ENCODE measurements at regions not wholly inside any gene's neighbourhood (a gene's known extent, or its start where the extent isn't known, plus 50 kb on each side); places are given as distances from the start of the nearest gene placed in this dataset.

GRCh38 chrX:53746718-53747117 is 60.2 kb upstream of the HUWE1 start:
- TF ChIP-seq, protein P1, sequence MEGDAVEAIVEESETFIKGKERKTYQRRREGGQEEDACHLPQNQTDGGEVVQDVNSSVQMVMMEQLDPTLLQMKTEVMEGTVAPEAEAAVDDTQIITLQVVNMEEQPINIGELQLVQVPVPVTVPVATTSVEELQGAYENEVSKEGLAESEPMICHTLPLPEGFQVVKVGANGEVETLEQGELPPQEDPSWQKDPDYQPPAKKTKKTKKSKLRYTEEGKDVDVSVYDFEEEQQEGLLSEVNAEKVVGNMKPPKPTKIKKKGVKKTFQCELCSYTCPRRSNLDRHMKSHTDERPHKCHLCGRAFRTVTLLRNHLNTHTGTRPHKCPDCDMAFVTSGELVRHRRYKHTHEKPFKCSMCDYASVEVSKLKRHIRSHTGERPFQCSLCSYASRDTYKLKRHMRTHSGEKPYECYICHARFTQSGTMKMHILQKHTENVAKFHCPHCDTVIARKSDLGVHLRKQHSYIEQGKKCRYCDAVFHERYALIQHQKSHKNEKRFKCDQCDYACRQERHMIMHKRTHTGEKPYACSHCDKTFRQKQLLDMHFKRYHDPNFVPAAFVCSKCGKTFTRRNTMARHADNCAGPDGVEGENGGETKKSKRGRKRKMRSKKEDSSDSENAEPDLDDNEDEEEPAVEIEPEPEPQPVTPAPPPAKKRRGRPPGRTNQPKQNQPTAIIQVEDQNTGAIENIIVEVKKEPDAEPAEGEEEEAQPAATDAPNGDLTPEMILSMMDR (IDR thresholded peaks at IDR 0.05 in 4 of 5, conservative IDR thresholded peaks at IDR 0.05 in 1 of 5): no peak
- no peak for TF ChIP-seq POLR2A (IDR thresholded peaks at IDR 0.05)

All from gastrocnemius medialis (tissue), 4 donors.